ENCODE measurements at regions not wholly inside any gene's neighbourhood (a gene's known extent, or its start where the extent isn't known, plus 50 kb on each side); places are given as distances from the start of the nearest gene placed in this dataset.

DNA sequence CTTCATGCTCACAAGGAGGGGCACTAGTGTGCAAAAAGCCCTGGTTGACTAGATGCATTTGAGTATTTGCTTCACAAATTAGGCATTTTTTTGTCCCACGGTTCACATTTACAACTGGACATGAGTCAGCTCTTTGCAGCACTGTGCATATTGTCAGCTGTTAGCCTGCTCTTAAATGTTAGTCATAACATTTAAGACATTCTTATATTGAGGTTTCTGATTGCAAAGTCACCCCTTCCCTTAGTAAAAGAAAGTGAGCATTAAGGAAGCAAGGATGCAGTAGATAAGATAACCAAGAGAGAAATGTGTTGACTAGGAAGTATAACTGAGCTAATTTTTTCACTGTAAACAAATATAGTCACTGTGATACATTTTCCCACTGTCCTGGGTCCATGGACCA is 132.6 kb upstream of the CTTNBP2NL start:
- DNase-seq: no peak

DNA sequence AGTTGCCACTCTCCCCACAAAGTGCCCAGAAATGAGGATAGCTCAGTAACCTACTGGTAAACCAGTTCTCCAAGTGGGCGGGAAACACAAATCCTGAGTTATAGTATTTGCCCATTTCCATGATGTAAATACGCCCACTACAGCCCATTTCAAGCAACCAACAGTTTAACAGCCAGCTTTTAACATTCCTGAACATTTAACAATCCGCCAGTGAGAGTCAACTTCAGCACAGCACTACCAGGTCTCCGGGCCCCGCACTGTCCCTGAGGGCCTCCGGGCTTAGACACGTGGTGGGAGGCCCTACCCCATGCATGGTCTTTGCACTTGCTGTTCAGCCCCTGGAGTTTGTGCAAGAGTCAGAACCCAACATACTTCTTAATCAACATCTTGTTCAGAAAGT is 132.0 kb upstream of the CTTNBP2NL start:
- DNase-seq: no peak

DNA sequence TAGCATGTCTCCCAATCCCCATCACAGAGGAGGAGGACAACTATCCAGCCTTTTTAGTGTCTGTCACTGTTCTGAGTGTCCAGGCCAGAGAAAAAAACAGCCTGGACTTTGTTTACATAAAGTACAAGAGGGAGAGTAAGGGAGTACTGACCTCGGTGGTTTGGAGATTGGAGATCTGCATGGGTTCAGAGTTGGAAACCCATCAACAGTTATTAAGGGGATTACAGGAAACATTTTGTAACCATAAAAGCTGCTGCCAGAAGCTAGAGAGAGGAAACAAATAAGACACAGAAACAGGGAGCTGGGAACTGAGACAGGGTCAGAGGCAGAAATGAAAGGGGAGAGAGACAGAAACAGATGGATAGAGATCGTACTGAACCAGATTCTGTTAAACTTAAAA is 131.5 kb upstream of the CTTNBP2NL start:
- DNase-seq: peak in 1 of 56 donors; percentile 6

DNA sequence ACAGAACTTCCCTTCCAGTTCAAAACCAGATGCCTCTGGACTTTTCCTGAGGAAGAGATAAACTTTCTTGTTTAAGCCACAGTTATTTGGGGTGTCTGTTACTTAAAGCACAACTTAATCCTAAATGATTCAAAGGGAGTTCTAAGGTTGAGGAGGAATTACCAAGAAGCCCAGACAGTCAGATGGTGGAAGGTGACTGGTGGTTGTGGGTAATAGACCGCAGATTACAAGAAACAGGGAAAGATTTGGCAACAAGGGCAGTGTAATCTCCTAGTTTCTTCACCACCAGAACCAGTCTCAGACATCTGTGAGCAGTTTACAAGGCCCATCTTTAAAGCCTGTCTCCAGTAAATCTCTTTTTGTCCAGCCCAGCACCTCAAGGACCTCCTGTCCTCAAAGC is 130.1 kb upstream of the CTTNBP2NL start:
- no peak for DNase-seq

DNA sequence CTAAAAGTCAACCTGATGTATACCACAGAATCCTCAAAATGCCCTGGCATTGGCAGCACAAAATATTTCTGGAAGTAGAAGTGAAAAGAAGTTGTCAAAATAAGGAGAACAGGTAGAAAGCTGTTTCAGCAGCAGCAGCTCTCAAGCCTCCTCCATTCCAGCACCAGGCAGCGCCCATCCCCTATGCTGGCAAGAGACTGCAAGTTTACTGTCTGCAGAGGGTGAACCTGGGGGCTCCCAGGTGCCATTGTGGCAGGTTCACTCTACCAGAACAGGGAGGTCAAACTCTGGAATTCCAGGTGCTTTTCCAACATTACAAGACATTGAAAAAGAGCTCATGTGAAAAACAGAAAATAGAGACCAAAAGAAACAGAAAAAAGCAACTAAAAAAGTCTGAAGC is 128.8 kb upstream of the CTTNBP2NL start:
- no peak for DNase-seq

DNA sequence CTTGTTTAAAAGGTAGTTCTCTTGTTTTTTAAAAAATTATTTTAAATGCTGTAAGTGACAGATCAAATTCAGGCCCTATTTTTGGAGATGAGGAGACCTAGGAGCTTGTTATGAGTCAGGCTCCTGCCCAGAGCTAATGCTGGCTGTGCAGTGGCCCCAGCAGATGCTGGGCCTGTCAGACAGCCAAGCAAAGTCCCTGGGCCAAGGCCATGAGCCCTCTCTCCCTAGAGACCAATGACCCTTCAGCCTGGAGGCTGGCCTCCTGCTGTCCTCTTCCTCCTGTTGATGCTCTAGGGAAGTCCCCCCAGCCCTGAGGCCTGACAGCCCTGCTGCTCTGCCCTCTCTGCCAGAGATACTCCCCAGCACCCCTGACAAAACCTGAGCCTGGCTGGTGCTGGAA is 128.1 kb upstream of the CTTNBP2NL start:
- DNase-seq: peak in 2 of 56 donors; percentile 3 to 18

DNA sequence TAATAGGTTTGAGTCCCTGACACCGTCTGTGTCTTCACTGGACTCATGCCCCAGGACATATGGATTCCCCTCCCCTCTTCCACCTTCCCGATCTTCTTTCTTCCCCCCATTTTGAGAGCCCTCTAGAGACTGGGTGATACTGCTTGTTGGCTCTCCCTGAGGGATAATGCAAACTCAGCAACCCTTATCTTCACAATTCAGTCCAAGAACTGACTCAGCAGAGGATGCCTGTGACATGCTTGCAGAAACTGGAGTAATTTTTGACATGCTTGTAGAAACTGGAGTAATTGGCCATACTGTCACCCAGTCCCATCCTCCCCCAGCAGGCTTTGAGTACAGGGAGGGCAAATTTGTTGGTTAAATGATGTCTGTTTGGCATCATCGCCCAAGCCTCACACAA is 127.6 kb upstream of the CTTNBP2NL start:
- no peak for DNase-seq

DNA sequence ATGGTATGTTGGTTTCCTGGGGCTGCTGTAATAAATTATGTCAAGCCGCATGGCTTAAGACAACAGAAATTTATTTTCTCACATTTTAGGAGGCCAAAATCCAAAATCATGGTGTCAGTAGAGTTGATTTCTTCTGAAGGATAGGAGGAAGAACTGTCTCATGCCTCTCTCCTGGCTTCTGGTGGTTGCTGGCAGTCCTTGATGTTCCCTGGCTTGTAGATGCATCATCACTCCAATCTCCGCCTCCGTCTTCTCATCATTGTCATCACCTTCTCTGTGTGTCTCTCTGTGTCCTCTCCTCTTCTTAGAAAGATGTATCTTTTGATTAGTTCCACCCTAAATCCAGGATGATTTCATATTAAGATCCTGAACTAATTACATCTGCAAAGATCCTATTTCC is 124.7 kb upstream of the CTTNBP2NL start:
- DNase-seq: no peak

DNA sequence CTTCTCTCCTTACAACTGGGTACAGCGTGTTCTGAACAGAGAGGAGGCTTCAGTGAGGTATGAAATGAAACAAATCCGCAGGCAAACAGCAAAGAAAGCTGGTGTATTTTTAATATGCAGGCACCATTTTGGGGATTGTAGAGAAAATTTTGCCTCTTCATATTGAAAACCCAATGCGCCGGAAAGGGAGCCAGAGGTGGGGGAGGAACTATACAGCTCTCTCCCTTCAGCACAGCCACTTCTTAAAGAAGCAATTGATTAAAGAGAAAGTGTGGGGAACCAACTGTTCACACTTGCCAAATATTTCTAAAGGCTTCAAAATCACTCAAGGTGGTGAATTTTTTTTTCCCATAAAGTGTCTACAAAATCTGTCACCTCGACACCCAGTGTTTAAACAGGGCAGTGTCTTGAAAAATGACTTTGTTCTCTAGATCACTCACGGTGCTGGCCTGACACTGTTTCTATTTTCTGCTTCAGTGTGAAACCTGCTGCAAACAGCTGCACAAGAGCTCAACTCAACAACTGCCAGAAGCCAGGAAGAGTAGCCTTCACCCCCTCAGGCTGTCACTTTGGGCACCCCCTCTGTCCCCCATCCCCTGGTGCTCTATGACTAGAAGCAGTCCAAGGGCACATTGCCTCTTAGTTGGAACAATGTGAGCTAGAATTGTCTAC is 123.8 kb upstream of the CTTNBP2NL start:
- peak in 1 of 56 donors; percentile 8 for DNase-seq

DNA sequence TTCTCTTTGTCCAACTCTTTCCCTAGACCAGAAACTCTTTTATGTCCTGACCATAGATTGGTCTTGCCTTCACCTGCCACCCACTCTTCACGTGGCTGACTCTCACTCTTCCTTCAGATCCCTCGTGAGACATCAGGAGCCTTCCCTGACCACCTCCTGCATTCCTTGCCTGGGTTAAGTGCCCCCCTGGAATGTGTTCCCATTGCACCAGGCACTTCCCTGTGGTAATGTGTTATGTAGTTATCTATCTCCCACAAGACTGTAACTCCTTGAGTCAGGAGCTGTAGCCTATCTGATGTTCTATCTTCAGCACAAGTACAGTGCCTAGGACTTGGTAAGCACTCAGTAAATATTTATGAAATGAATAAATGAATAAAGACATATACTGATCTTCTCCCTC is 111.2 kb upstream of the CTTNBP2NL start:
- DNase-seq: no peak

DNA sequence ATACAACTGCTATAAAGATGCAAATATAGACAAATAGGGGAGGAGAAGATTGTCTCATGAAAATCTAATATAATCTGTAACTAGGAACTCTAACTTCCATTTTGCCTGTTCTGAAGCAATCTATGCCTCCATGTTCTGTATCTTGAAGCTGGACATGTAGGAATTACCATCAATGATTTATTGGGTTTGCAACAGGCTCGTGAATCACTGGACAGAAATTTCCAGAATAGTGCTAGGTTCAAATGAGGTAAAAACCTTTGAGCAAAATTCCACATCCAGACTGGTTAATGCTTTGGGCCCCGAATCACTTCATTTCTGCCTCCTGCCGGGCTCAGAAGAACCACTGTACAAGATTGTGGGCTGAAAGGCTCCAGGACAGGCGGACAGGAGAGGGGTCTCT is 110.7 kb upstream of the CTTNBP2NL start:
- no peak for DNase-seq

DNA sequence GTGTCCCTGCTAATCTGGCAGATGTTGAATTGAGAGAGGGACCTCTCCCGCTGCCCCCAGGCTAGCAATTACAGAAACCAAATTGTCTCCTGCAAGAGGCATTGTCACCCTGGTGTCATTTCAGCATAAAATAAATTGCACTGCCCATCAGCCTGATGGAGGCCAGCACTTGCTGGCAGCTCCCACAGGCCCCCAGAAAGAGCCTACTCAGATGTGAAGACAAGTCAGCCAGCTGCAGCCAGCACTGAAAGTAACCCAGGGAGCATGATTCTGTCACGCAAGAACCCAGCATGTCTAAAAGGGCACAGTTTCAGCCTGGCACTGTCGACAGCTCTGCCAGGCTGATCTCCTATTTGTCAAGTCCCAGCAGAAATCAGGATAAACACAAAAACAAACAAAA is 110.3 kb upstream of the CTTNBP2NL start:
- no peak for DNase-seq

DNA sequence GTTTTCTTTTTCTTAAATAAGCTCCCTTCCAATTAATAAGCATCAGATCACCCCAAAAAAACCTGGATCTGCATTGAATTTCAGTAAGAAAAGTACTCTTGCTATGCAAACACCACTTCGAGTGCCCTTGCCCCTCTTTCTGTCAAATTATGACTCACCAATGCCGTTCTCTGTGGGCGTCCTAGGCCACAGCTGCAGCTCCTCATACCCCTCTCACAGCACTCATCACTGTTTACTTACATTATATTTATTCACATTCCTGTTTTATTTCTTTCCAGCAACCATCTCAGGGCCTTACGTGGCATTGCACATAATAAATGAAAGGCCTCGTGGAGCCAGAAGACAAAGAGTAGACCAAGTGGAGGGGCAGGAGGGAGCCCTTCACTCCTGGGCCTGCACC is 99.1 kb upstream of the CTTNBP2NL start:
- DNase-seq: no peak

DNA sequence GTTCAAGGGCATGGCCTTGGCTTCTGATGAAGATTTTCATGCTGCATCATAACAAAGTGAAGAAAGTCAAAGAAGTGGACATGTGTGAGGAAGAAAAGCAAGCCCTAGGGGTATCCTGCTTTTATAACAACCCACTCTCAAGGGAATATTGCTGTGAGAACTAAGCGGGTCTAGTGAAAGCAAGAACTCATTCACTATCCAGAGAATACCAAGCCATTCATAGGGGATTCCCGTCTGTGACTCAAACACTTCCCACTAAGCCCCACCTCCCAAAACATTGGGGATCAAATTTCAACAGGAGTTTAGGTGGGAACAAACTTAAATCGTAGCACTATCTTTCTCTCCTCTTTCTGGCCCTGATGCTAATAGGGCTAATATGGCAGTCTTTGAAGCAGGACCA is 98.5 kb upstream of the CTTNBP2NL start:
- DNase-seq: no peak

DNA sequence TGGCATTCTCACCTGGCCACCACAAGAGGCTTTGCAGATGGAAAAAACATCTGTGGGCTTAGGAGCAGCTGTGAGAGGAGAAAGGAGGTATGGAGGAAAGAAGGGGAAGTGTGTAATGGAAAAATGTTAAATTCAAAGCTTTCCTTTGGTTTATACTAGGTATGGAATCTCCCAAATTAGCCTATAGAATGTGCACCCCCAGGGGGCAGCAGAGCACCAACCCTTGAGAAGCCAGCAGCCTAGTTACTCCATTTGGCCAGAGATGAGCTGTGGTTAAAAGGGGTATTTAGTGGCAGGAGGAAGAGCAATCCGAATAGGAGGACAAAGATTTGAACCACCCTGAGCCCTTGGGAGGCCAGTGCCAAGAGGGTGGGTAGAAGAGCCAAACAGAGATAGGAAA is 97.5 kb upstream of the CTTNBP2NL start:
- DNase-seq: peak in 4 of 56 donors; percentile 1 to 37 (median 19)

DNA sequence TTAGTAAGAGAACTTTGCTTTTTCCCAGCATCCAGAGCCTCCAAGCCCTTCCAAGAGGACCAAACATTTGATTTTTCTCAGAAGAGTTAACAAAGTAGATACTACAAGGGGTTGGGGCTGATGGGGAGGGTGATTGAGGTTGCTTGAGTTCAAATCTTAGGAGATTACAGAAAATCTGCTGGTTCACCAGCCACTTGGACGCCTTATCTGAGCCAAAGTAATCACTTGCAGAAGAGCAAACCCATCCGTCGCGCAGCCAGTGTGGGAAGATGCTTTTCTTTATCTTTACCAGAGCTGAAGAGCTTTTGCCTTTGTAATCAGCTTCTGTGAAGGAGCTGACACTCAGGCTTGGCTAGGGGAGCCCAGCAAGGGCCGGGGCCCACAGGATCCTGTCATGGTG is 91.9 kb upstream of the CTTNBP2NL start:
- no peak for DNase-seq

DNA sequence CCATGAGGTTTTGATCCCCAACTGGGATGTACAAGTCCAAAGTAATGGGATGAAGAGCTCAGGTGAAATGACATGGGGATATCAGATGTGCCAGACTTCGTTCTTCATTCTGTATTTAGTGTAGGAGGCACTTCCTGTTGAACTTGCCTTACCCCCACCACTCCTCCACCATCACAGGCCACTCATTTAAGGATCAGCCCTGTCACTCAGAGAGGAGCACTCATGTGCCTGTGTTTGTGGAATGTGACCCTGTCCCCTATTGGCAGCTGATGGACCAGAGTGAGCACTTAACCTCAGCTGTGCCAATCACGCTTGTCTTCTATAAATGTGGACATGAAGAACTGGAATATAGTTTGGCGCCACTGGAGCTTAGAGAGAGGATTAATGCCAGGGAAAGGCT is 91.4 kb upstream of the CTTNBP2NL start:
- no peak for DNase-seq

DNA sequence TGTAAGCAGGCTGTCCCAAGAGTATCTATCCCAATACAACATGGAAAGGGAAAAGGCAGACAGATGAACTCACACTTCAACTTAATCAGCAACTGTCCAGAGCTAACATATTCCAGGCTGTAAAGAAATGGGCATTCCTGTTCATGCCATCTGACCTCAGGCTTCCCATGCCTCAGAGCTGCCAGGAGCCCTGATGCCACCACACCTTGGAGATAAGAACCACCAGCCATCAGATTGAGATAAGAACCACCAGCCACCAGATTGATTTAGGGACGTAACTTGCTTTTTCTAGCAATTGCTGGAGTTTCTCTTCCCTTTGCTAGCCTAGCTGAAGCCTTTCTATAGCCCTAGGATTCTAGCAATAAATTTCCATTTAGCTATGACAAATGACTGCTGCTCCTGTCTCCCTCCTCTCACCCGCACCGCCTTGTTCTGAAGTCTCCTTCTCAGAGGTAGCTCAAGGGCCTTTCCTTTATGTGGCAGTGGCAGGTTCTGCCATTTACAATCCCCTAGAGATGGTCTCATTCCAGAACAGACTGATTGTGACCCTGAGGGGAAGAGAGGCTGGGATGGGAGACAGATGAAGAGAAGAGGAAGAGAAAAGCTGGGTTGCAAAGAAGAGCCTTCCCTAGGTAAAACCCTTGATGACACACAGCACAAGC is 88.0 kb upstream of the CTTNBP2NL start:
- DNase-seq: no peak

DNA sequence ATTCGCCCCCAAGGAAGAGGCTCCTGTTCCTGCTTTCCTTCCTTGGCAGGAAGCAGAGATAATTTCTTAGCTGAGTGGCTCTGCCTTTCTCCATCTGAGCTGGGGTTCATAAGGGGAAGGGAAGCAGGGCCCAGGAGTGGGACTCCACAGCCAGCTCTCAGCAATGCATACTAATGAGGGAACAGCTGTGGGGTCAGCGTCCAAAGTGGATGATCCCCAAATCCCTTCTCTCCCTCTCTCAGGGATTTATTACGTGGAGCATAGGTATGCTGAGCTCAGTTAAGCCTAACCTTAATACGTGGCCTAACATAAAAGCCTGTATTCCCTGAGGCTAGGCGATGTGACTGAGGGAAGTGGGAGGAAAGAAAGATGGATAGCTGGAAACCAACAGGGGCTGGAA is 87.3 kb upstream of the CTTNBP2NL start:
- no peak for DNase-seq

DNA sequence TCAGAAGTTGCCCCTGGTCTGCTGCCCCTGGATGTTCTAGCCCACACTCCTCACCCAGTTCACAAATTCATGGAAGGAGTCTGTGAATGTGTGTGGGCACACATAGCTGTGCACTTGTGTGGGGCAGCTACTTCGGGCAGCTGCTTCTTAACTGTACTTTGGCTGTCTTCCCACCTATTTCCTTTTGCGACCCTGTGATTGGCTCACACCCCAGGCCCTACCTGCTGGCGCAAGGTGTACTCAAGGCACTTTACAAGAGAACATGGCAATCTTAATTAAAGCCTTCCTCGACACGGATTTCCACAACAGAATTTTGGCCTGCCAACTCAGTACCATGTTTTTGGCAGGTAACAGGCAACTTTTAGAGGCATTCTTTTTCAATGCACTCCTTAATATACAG is 86.5 kb upstream of the CTTNBP2NL start:
- no peak for DNase-seq

DNA sequence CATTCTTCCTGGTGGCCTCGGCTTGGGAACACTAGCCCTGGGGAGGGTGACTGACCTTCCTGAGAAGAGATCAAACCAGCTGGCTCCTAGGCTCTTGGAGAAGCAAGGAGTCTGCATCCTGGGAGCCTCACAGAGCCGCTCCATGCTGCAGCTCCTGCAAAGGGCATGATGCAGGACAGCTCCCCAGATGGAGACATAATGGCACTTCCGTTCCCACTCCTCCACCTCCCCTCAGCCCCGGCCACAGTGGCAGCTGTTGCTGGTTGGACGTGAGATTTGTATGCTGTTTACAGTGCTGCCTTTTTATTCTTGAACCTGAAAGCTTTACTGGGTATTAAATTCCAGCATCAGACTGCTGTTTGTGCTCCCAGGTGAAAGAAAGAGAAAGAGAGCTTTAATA is 83.7 kb upstream of the CTTNBP2NL start:
- DNase-seq: no peak

DNA sequence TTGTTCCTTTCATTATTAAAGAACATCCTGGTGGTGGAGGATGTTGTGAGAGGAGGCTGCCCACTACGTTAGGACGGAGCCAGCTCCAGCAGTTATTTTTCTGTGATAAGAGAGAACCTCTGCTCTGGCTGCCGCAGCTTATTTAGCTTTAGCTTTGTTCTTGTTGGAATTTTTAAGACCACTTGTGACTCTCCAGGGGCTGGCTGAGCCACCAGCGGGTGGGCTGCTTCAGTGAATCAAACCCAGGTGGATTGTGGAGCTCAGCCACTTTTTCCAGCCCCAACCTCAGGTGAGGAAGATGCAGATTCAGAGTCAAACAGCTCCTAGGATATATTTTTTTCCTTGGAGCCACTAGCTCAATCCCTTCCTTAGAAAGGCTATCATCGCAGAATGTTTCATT is 83.1 kb upstream of the CTTNBP2NL start:
- DNase-seq: no peak

DNA sequence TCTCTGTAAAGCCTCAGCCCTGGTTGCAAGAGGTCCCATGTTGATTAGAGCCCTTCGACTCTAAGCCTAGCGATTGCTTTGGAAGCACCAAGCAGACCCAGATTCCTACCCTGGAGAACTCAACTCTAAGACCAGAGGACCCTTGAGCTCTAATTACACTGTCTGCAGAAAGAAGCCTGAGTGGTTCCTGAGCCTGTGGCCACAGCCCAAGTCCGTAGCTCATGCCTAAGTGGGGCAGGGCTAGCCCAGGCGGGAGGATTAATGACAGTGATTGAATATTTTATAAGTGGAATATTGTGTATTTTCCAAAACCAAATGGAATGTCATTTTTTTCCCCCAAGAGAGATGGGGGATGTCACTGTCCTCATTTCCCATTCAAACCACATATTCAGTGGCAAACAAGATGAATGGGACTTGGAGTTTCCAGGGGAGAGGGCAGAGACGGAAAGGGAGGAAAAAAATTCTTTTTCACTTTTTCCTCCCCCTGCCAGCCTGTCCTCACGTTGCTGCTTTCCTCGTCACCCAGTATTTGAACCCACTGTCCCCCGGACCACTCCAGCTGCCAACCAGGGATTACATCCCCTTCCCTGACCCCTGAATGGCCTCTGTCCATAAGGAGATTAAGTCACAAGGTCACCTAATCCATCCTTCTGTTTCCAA is 79.6 kb upstream of the CTTNBP2NL start:
- no peak for DNase-seq

Measured in nucleus accumbens (tissue), 56 donors.